Neuronal stem cell (in vitro differentiated cells): ENCODE measurements at regions not wholly inside any gene's neighbourhood (a gene's known extent, or its start where the extent isn't known, plus 50 kb on each side); places are given as distances from the start of the nearest gene placed in this dataset.

ENCODE experiments used
- DNase-seq: peaks from one replicate; pipeline ENCODE4 v3.0.0-alpha.2; 2013; ENCODE audit warnings: low spot score
- H2AFZ ChIP-seq: one replicate; pipeline ENCODE4 v1.6.1; 2013; ENCODE audit warnings: mild to moderate bottlenecking, low read length, inconsistent platforms
- H2AK5ac ChIP-seq: 2 replicates; pipeline ENCODE4 v1.6.1; 2013; ENCODE audit warnings: low read depth, mild to moderate bottlenecking, inconsistent platforms, low read length, moderate library complexity, mixed read lengths
- H2BK120ac ChIP-seq: 2 replicates; pipeline ENCODE4 v1.6.1; 2013; ENCODE audit warnings: low read depth, mild to moderate bottlenecking, inconsistent platforms, low read length, moderate library complexity, mixed read lengths
- H2BK12ac ChIP-seq: one replicate; pipeline ENCODE4 v1.6.1; 2013; ENCODE audit warnings: low read length, inconsistent platforms
- H2BK15ac ChIP-seq: 2 replicates; pipeline ENCODE4 v1.6.1; 2013; ENCODE audit warnings: mild to moderate bottlenecking, low read length, inconsistent platforms, mixed read lengths
- H2BK5ac ChIP-seq: one replicate; pipeline ENCODE4 v1.6.1; 2013; ENCODE audit warnings: inconsistent platforms, mild to moderate bottlenecking, low read length, moderate library complexity
- H3K14ac ChIP-seq: one replicate; pipeline ENCODE4 v1.6.1; 2013; ENCODE audit warnings: low read length, inconsistent platforms
- H3K18ac ChIP-seq: 2 replicates; pipeline ENCODE4 v1.6.1; 2013; ENCODE audit warnings: low read length, inconsistent platforms
- H3K23ac ChIP-seq: 2 replicates; pipeline ENCODE4 v1.6.1; 2013; ENCODE audit warnings: low read depth, mild to moderate bottlenecking, mixed read lengths, low read length, inconsistent platforms; ENCODE audit not compliant: poor library complexity
- H3K27ac ChIP-seq: replicated peaks from 3 replicates; pipeline ENCODE4 v1.5.1; 2013; ENCODE audit warnings: low read length, inconsistent platforms
- H3K27me3 ChIP-seq, 3 experiments: 2 replicates each; pipeline ENCODE4 v1.6.1; 2013; ENCODE audit warnings: low read length in 3 of 3, mild to moderate bottlenecking in 2 of 3, inconsistent platforms in 1 of 3, low read depth in 1 of 3, mixed read lengths in 1 of 3, moderate library complexity in 1 of 3; ENCODE audit not compliant: control insufficient read depth in 3 of 3, insufficient read depth in 3 of 3
- H3K36me3 ChIP-seq, 2 donors: replicated peaks in 1 of 2; 2 replicates each; pipeline ENCODE4 v1.6.1; 2013; ENCODE audit warnings: low read length in 2 of 2; ENCODE audit not compliant: control insufficient read depth in 2 of 2, insufficient read depth in 2 of 2
- H3K4ac ChIP-seq: 2 replicates; pipeline ENCODE4 v1.6.1; 2013; ENCODE audit warnings: inconsistent platforms, mild to moderate bottlenecking, low read length, moderate library complexity
- H3K4me1 ChIP-seq, 2 donors: 1 replicate in 1 of 2; 2 replicates in 1 of 2; pipeline ENCODE4 v1.6.1; 2013; ENCODE audit warnings: low read length in 2 of 2, low read depth in 1 of 2; ENCODE audit not compliant: control insufficient read depth in 2 of 2, insufficient read depth in 1 of 2
- H3K4me2 ChIP-seq: one replicate; pipeline ENCODE4 v1.6.1; 2013; ENCODE audit warnings: mild to moderate bottlenecking, low read length, inconsistent platforms; ENCODE audit not compliant: insufficient read depth, poor library complexity, severe bottlenecking
- H3K4me3 ChIP-seq, 2 donors: 2 replicates each; pipeline ENCODE4 v1.5.1; 2013; ENCODE audit warnings: low read length in 2 of 2, mild to moderate bottlenecking in 2 of 2, inconsistent platforms in 1 of 2, moderate library complexity in 1 of 2
- H3K79me1 ChIP-seq: one replicate; pipeline ENCODE4 v1.6.1; 2013; ENCODE audit warnings: low read depth, mild to moderate bottlenecking, inconsistent platforms, low read length, moderate library complexity
- H3K9ac ChIP-seq: one replicate; pipeline ENCODE4 v1.6.1; 2013; ENCODE audit warnings: mild to moderate bottlenecking, low read depth, low read length, inconsistent platforms; ENCODE audit not compliant: poor library complexity
- H3K9me3 ChIP-seq, 2 donors: replicated peaks in 1 of 2; 2 replicates each; pipeline versions ENCODE3 to v1.6.1; 2013; ENCODE audit warnings: low read length in 2 of 2, mild to moderate bottlenecking in 2 of 2, inconsistent platforms in 1 of 2, low read depth in 1 of 2, mixed read lengths in 1 of 2, moderate library complexity in 1 of 2; ENCODE audit not compliant: control insufficient read depth in 2 of 2, insufficient read depth in 1 of 2
- H4K8ac ChIP-seq: one replicate; pipeline ENCODE4 v1.6.1; 2013; ENCODE audit warnings: low read depth, mild to moderate bottlenecking, inconsistent platforms, low read length, moderate library complexity
- H4K91ac ChIP-seq: one replicate; pipeline ENCODE4 v1.6.1; 2013; ENCODE audit warnings: low read length, low read depth, mild to moderate bottlenecking, inconsistent platforms; ENCODE audit not compliant: poor library complexity
- WGBS, 2 donors: extraction: QIAGEN DNeasy Blood & Tissue Kit; methylation state at CpG; one replicate each; pipeline ENCODE4 v1.1.7; 2013; ENCODE audit warnings: missing lambda C conversion rate in 2 of 2, mixed read lengths in 1 of 2; ENCODE audit not compliant: insufficient read length in 2 of 2, insufficient replicate concordance in 1 of 2; ENCODE audit errors: extremely low coverage in 2 of 2; 5-methylcytosine and 5-hydroxymethylcytosine counted together

DNA sequence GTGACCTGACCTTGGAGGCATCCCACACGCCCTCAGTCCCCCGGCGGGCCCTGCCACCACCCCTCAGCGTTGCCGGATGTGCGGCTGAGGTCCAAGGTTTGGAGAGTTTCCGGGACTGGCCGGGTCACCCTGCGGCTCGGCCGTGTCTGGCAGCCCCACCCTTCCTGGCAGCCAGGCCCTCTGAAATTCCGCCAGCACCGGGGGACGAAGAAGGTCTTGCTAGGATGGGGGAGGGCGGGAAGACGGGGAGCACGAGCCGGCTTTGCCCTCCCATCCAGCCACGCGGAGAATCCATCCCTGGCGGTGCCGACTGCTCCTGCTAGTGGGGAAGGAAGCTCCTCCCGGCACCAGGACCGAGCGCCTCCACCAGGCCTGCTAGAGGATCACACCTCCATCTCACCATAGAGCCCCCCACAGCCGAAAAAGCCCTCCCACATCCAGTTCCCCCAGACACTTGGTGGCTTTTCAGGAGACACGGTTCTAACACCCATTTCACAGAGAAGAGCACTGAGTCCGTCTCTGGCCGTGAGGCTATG is 81.5 kb downstream of the CPN2 start:
- H2BK12ac ChIP-seq, result peak overlapping the region; percentile 88
- no peaks in the 10 kb centered on the region for H3K36me3 ChIP-seq
- H3K18ac ChIP-seq, result peak overlapping the region; percentile 89
- H3K4ac ChIP-seq, result peak overlapping the region; percentile 55
- no peaks in the 10 kb centered on the region for H3K79me1 ChIP-seq
- no peak overlapping the region for H4K8ac ChIP-seq
- no peak overlapping the region for H3K4me2 ChIP-seq
- H4K91ac ChIP-seq, result no peak overlapping the region
- H3K14ac ChIP-seq, result no peak overlapping the region
- H2BK15ac ChIP-seq, result peak overlapping the region; percentile 94
- DNase-seq, result no peak
- H3K27me3 ChIP-seq, result no peaks in the 10 kb centered on the region
- H2BK5ac ChIP-seq, result no peak overlapping the region
- WGBS, 2 donors, result no CpG with 5 or more reads among the region's 29 CpGs
- H2AK5ac ChIP-seq, result peak overlapping the region; percentile 88
- peak overlapping the region; percentile 58 for H2BK120ac ChIP-seq
- H2AFZ ChIP-seq, result no peak overlapping the region
- no peak overlapping the region for H3K23ac ChIP-seq
- H3K9me3 ChIP-seq, result no peaks in the 10 kb centered on the region
- no peak overlapping the region for H3K27ac ChIP-seq
- H3K9ac ChIP-seq, result no peak overlapping the region
- peaks cover 26 to 43% of the 10 kb centered on the region in 2 donors for H3K4me1 ChIP-seq
- H3K4me3 ChIP-seq, result no peak overlapping the region

- peak overlapping the region; percentile 49 for H3K23ac ChIP-seq
- H3K36me3 ChIP-seq, result no peaks in the 10 kb centered on the region
- H3K4me1 ChIP-seq, result peaks cover 29 to 45% of the 10 kb centered on the region in 2 donors
- H3K4me3 ChIP-seq, result no peak overlapping the region
- H3K4ac ChIP-seq, result peak overlapping the region; percentile 99
- H2BK12ac ChIP-seq, result peak overlapping the region; percentile 100
- H3K18ac ChIP-seq, result peak overlapping the region; percentile 98
- peak; percentile 57 for DNase-seq
- H2AK5ac ChIP-seq, result peak overlapping the region; percentile 93
- no peaks in the 10 kb centered on the region for H3K9me3 ChIP-seq
- H3K27ac ChIP-seq, result peak overlapping the region; percentile 63
- WGBS, 2 donors, result no CpG with 5 or more reads among the region's 19 CpGs
- no peaks in the 10 kb centered on the region for H3K27me3 ChIP-seq
- peak overlapping the region; percentile 83 for H2BK15ac ChIP-seq
- H3K9ac ChIP-seq, result peak overlapping the region; percentile 63
- peak overlapping the region; percentile 61 for H2BK5ac ChIP-seq
- no peaks in the 10 kb centered on the region for H3K79me1 ChIP-seq
- peak overlapping the region; percentile 57 for H4K8ac ChIP-seq
- H4K91ac ChIP-seq, result peak overlapping the region; percentile 93
- H2AFZ ChIP-seq, result peak overlapping the region; percentile 78
- peak overlapping the region; percentile 88 for H2BK120ac ChIP-seq
- no peak overlapping the region for H3K4me2 ChIP-seq
- H3K14ac ChIP-seq, result no peak overlapping the region
These were observed 80.3 kb downstream of the CPN2 start for GRCh38 chr3:194270627-194271459.

- Histone ChIP-seq H3K36me3 (no peaks in the 10 kb centered on the region), H2BK15ac (peak overlapping the region; percentile 83), H3K4me3 (no peak overlapping the region), H4K91ac (peak overlapping the region; percentile 93), H3K79me1 (no peaks in the 10 kb centered on the region), H2BK5ac (peak overlapping the region; percentile 61), H3K18ac (peak overlapping the region; percentile 98), H3K4me2 (no peak overlapping the region), H2BK120ac (peak overlapping the region; percentile 88), H3K23ac (peak overlapping the region; percentile 49), H4K8ac (peak overlapping the region; percentile 57), H3K9me3 (no peaks in the 10 kb centered on the region), H2AK5ac (peak overlapping the region; percentile 93), H3K27ac (peak overlapping the region; percentile 63), H3K4ac (peak overlapping the region; percentile 99), H2AFZ (peak overlapping the region; percentile 78), H3K9ac (peak overlapping the region; percentile 63), H2BK12ac (peak overlapping the region; percentile 100), H3K14ac (peak overlapping the region; percentile 42), H3K27me3 (no peaks in the 10 kb centered on the region), H3K4me1 (peaks cover 29 to 41% of the 10 kb centered on the region in 2 donors)
- no CpG with 5 or more reads among the region's 15 CpGs for WGBS, 2 donors
- DNase-seq, result no peak
These were observed 79.6 kb downstream of the CPN2 start for GRCh38 chr3:194271460-194272035.

GRCh38 chr3:194272221-194272620 is 78.9 kb downstream of the CPN2 start:
- H3K4me1 ChIP-seq, result peaks cover 34 to 43% of the 10 kb centered on the region in 2 donors
- H4K91ac ChIP-seq, result no peak overlapping the region
- no peak overlapping the region for H2AFZ ChIP-seq
- no peak overlapping the region for H3K9ac ChIP-seq
- H2BK15ac ChIP-seq, result no peak overlapping the region
- no peak overlapping the region for H4K8ac ChIP-seq
- WGBS, 2 donors, result no CpG with 5 or more reads among the region's 11 CpGs
- no peak for DNase-seq
- H3K9me3 ChIP-seq, result no peaks in the 10 kb centered on the region
- no peak overlapping the region for H2BK5ac ChIP-seq
- H3K27me3 ChIP-seq, result no peaks in the 10 kb centered on the region
- H3K27ac ChIP-seq, result no peak overlapping the region
- H2BK120ac ChIP-seq, result no peak overlapping the region
- H2AK5ac ChIP-seq, result peak overlapping the region; percentile 85
- H3K4ac ChIP-seq, result no peak overlapping the region
- no peak overlapping the region for H3K4me3 ChIP-seq
- H3K23ac ChIP-seq, result no peak overlapping the region
- no peaks in the 10 kb centered on the region for H3K79me1 ChIP-seq
- H3K14ac ChIP-seq, result no peak overlapping the region
- no peaks in the 10 kb centered on the region for H3K36me3 ChIP-seq
- H3K4me2 ChIP-seq, result no peak overlapping the region
- peak overlapping the region; percentile 7 for H2BK12ac ChIP-seq
- H3K18ac ChIP-seq, result peak overlapping the region; percentile 31
